SK-N-SH (cell line): ENCODE measurements at regions not wholly inside any gene's neighbourhood (a gene's known extent, or its start where the extent isn't known, plus 50 kb on each side); places are given as distances from the start of the nearest gene placed in this dataset.

Experiments used
- CTCF ChIA-PET: fragments of 300-600, 350-600 bp; formaldehyde crosslinking; extraction: SDS; loops from one replicate; lab custom pipeline; 2021; lab: Yijun Ruan, JAX
- POLR2A ChIA-PET: fragments of 350-600 bp; sonication (Branson Sonifier 250); formaldehyde crosslinking; extraction: SDS; loops from one replicate; lab custom pipeline; 2020; ENCODE audit warnings: antibody characterized with exemption, inconsistent platforms; lab: Yijun Ruan, JAX
- DNase-seq: peaks from one replicate; pipeline ENCODE4 v3.0.0; 2012
- H2AFZ ChIP-seq: fragments of 200-600 bp; sonication (generic); 2 replicates; pipeline ENCODE4 v1.8.1; 2016; ENCODE audit warnings: antibody characterized with exemption, mild to moderate bottlenecking, low read depth
- H3F3A ChIP-seq: fragments of 200-600 bp; sonication (generic); replicated peaks from 2 replicates; pipeline ENCODE3; 2016; ENCODE audit warnings: antibody characterized with exemption, mild to moderate bottlenecking; ENCODE audit not compliant: insufficient read depth
- H3K27ac ChIP-seq, 2 experiments: fragments of 200-500 bp in 1 of 2; fragments of 200-600 bp in 1 of 2; sonication (Bioruptor generic) in 1 of 2; sonication (generic), shearing (Covaris generic) in 1 of 2; 2 replicates each; pipeline versions ENCODE4 v1.5.1 to v1.6.1; 2014 to 2016; ENCODE audit warnings: low read depth in 2 of 2, inconsistent platforms in 1 of 2, low read length in 1 of 2, mild to moderate bottlenecking in 1 of 2, mixed read lengths in 1 of 2
- H3K27me3 ChIP-seq: fragments of 200-600 bp; sonication (generic), shearing (Covaris generic); 2 replicates; pipeline ENCODE4 v1.6.1; 2016; ENCODE audit warnings: mixed run types; ENCODE audit not compliant: insufficient read depth
- H3K36me3 ChIP-seq, 2 experiments: fragments of 200-500 bp in 1 of 2; fragments of 200-600 bp in 1 of 2; sonication (Bioruptor generic) in 1 of 2; sonication (generic) in 1 of 2; replicated peaks in 1 of 2; 2 replicates each; pipeline versions ENCODE3 to v1.5.1; 2014 to 2016; ENCODE audit warnings: low read length in 1 of 2, mild to moderate bottlenecking in 1 of 2; ENCODE audit not compliant: insufficient read depth in 2 of 2, control insufficient read depth in 1 of 2
- H3K4me1 ChIP-seq, 2 experiments: fragments of 200-500 bp in 1 of 2; fragments of 200-600 bp in 1 of 2; sonication (Bioruptor generic) in 1 of 2; sonication (generic), shearing (Covaris generic) in 1 of 2; 2 replicates each; pipeline versions ENCODE4 v1.5.1 to v1.6.1; 2014 to 2016; ENCODE audit warnings: low read depth in 1 of 2, low read length in 1 of 2, mixed run types in 1 of 2; ENCODE audit not compliant: insufficient read depth in 2 of 2, control insufficient read depth in 1 of 2
- H3K4me2 ChIP-seq: fragments of 200-600 bp; sonication (generic), shearing (Covaris generic); 2 replicates; pipeline ENCODE4 v1.6.1; 2017; ENCODE audit warnings: mixed run types
- H3K4me3 ChIP-seq, 2 experiments: fragments of 200-500 bp in 1 of 2; fragments of 200-600 bp in 1 of 2; sonication (Bioruptor generic) in 1 of 2; sonication (generic), shearing (Covaris generic) in 1 of 2; 2 replicates each; pipeline versions ENCODE4 v1.5.1 to v1.8.1; 2014 to 2016; ENCODE audit warnings: low read depth in 2 of 2, inconsistent platforms in 1 of 2, low read length in 1 of 2, mild to moderate bottlenecking in 1 of 2, mixed read lengths in 1 of 2, moderate library complexity in 1 of 2
- H3K79me2 ChIP-seq: fragments of 200-600 bp; sonication (generic); 2 replicates; pipeline ENCODE4 v1.8.1; 2017; ENCODE audit warnings: mild to moderate bottlenecking; ENCODE audit not compliant: insufficient read depth
- H3K9ac ChIP-seq: fragments of 200-600 bp; sonication (generic); 2 replicates; pipeline ENCODE4 v1.6.1; 2017; ENCODE audit warnings: mixed run types
- H3K9me2 ChIP-seq: fragments of 200-600 bp; sonication (generic); 2 replicates; pipeline ENCODE4 v1.6.1; 2017; ENCODE audit warnings: mixed run types
- H3K9me3 ChIP-seq: fragments of 200-600 bp; sonication (generic); 2 replicates; pipeline ENCODE4 v1.6.1; 2017; ENCODE audit warnings: mixed run types, mild to moderate bottlenecking, moderate library complexity
- H4K20me1 ChIP-seq: fragments of 200-600 bp; sonication (generic); 2 replicates; pipeline ENCODE4 v1.6.1; 2017; ENCODE audit warnings: mild to moderate bottlenecking, mixed run types; ENCODE audit not compliant: insufficient read depth
- EP300 ChIP-seq, 2 experiments: IDR thresholded peaks; 2 replicates each; pipeline versions ENCODE4 v1.4.0 to v1.6.1; 2012; ENCODE audit warnings: borderline replicate concordance in 1 of 2, low read depth in 1 of 2, low read length in 1 of 2
- FOSL2 ChIP-seq: IDR thresholded peaks from 2 replicates; pipeline ENCODE4 v1.4.0; 2012; ENCODE audit warnings: low read depth, mild to moderate bottlenecking, moderate library complexity, borderline replicate concordance
- GATA2 ChIP-seq: sonication (generic); formaldehyde crosslinking; IDR thresholded peaks from 2 replicates; pipeline ENCODE4 v1.5.0; 2020; ENCODE audit warnings: mild to moderate bottlenecking, missing genetic modification reagents
- JUND ChIP-seq: IDR thresholded peaks from 2 replicates; pipeline ENCODE4 v1.4.0; 2012
- MEF2A ChIP-seq: IDR thresholded peaks from 2 replicates; pipeline ENCODE4 v1.4.0; 2012; ENCODE audit warnings: low read depth, borderline replicate concordance
- MXI1 ChIP-seq: IDR thresholded peaks from 2 replicates; pipeline ENCODE4 v1.6.1; 2012; ENCODE audit warnings: mild to moderate bottlenecking, low read depth, low read length, improper control_type of control experiment
- RAD21 ChIP-seq: IDR thresholded peaks from 2 replicates; pipeline ENCODE4 v1.6.1; 2012; ENCODE audit warnings: mild to moderate bottlenecking, low read length
- SMC3 ChIP-seq: IDR thresholded peaks from 2 replicates; pipeline ENCODE4 v1.6.1; 2012; ENCODE audit warnings: low read depth, low read length, improper control_type of control experiment
- TAF1 ChIP-seq: IDR thresholded peaks from 2 replicates; pipeline ENCODE4 v1.6.1; 2012; ENCODE audit warnings: low read depth, mild to moderate bottlenecking, low read length, moderate library complexity, borderline replicate concordance
- TCF12 ChIP-seq: IDR thresholded peaks from 2 replicates; pipeline ENCODE4 v1.4.0; 2012
- TEAD4 ChIP-seq: IDR thresholded peaks from 2 replicates; pipeline ENCODE4 v1.4.0; 2012; ENCODE audit warnings: mild to moderate bottlenecking, borderline replicate concordance; ENCODE audit not compliant: insufficient read depth
- YY1 ChIP-seq: IDR thresholded peaks from 2 replicates; pipeline ENCODE4 v1.4.0; 2012; ENCODE audit warnings: low read depth, mild to moderate bottlenecking
- WGBS: methylation state at CpG from one replicate; pipeline ENCODE4 v1.1.6; 2017; ENCODE audit warnings: low lambda C conversion rate; 5-methylcytosine and 5-hydroxymethylcytosine counted together
- TF ChIP-seq, protein P1 (sequence below): IDR thresholded peaks from 2 replicates; pipeline ENCODE4 v1.4.0; 2012; ENCODE audit warnings: low read depth
- TF ChIP-seq, protein P2 (sequence below): IDR thresholded peaks from 2 replicates; pipeline ENCODE4 v1.6.1; 2012; ENCODE audit warnings: mild to moderate bottlenecking, low read depth, low read length, moderate library complexity
- TF ChIP-seq, protein P3 (sequence below): IDR thresholded peaks from 2 replicates; pipeline ENCODE4 v1.4.0; 2012; ENCODE audit warnings: low read depth, borderline replicate concordance

DNA sequence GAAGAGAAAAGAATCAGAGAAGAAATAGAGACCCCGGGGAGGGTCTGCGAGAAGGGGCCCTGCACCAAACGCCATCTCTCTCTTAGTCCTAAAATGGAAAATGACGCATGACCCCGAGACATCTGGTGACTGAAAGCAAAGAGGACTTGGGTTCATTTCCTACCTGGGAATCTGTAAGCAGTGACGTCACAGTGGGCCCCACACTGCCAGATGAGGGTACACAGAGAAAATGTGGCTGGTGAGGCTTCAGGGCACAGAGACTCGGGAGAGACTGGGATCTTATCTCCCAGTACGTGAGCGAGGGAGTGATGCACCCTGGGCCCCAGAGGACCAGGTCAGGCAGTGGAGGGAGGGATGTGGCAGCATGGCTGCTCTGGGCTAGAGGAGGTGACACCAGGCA is 288.1 kb upstream of the SFSWAP start:
- Histone ChIP-seq H3K4me3 (0 out of 4 replicates have a peak overlapping the region, but pooled peaks of 1 of the 2 experiments have one; percentile 6), H4K20me1 (no peaks in the 10 kb centered on the region), H3K9me2 (no peaks in the 10 kb centered on the region), H2AFZ (no peak overlapping the region), H3K79me2 (no peaks in the 10 kb centered on the region), H3K27ac (no peak overlapping the region), H3K9ac (no peak overlapping the region), H3K27me3 (no peaks in the 10 kb centered on the region), H3K36me3 (no peaks in the 10 kb centered on the region), H3K9me3 (no peaks in the 10 kb centered on the region), H3K4me1 (peaks cover 0 to 8% of the 10 kb centered on the region in 2 experiments; a peak in 1 of 4 replicates), H3K4me2 (no peak overlapping the region), H3F3A (no peaks in the 10 kb centered on the region)
- DNase-seq = peak; percentile 39
- CTCF ChIA-PET = no interaction called here
- TF ChIP-seq GATA2 (CRISPR knock-in tag) (peak; percentile 48), FOSL2 (no peak)
- POLR2A ChIA-PET = no interaction called here
- WGBS = 34% methylated on average over 7 of the region's 9 CpGs

DNA sequence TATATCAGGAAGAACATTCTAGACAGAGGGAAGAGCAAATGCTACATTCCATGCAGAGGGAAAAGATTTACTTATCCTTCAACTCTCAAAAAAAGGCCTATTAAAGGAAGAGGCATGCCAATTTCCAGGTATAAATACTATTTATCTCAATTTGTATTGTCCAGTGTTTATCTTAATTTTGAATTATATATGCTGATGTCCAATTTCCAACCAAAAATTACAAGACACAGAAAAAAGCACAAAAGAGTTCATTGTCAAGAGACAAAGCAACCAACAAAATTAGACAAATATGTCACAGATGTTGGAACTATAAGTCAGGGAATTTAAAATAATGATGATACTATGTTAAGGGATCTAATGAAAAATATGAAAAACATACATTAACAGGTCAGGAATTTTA is 286.6 kb upstream of the SFSWAP start:
- H2AFZ ChIP-seq = no peak overlapping the region
- no peak overlapping the region for H3K4me3 ChIP-seq
- no peaks in the 10 kb centered on the region for H3K9me3 ChIP-seq
- H3K79me2 ChIP-seq = no peaks in the 10 kb centered on the region
- H3K36me3 ChIP-seq = no peaks in the 10 kb centered on the region
- H3K4me1 ChIP-seq = peaks cover 0 to 12% of the 10 kb centered on the region in 2 experiments; a peak in 1 of 4 replicates
- no peak for TF ChIP-seq MXI1
- no peak for TF ChIP-seq JUND
- TF ChIP-seq RAD21 = no peak
- no peak for TF ChIP-seq GATA2 (CRISPR knock-in tag)
- TF ChIP-seq TEAD4 = no peak
- TF ChIP-seq MEF2A = no peak
- H3K4me2 ChIP-seq = no peak overlapping the region
- no peaks in the 10 kb centered on the region for H3K9me2 ChIP-seq
- H3F3A ChIP-seq = no peaks in the 10 kb centered on the region
- H3K9ac ChIP-seq = no peak overlapping the region
- H3K27ac ChIP-seq = no peak overlapping the region
- CTCF ChIA-PET = no interaction called here
- no peaks in the 10 kb centered on the region for H4K20me1 ChIP-seq
- no peak for DNase-seq
- POLR2A ChIA-PET = no interaction called here
- no peaks in the 10 kb centered on the region for H3K27me3 ChIP-seq

DNA sequence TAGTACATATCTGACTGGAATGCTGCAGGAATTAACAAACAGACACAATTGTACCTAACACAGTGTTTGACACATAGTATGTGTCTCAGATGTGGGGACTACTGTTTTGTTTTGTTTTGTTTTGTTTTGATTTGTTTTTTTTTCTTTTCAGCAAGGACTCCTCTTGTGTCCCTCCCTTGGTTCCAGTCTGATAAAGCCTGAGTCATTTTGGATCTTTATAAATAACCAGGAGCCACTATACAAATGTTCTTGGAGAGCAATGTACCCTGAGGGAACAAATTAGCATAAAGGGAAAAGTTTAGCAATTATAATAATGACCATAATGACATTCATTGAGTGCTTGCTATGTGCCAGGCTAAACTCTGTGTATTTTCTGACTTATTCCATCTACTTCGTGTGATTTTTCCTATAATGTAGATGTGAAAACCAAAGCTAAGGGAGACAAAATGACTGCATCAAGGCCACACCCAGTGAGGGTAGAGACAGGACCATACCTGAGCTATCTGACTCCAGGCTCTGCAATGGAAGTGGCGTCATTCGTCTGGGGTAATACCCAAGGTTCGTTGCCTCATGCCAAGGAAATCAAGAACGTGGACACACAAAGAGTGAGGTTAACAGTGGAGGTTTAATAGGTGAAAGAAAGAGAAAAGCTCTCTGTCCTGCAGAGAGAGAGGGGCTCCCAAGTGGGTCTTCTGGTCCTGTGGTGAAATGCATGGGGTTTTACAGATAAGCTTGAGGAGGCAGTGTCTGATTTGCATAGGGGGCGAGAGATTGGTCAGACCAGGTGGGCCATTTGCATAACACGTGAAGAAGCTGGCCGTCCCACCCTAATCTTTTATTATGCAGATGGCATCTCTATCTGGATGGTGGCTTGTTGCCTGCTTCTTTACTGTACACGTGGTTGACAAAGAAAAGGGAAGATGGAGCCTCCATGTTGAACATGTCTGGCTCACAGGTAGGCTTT is 285.5 kb upstream of the SFSWAP start:
- ChIA-PET CTCF (no interaction called here), POLR2A (interaction anchor here (0.6 kb wide), 1 partner anchor 75 kb away, joined by 5 read pairs; no protein-coding TSS in a partner anchor)
- WGBS = 19% methylated on average over 9 of the region's 9 CpGs
- TF ChIP-seq, protein P1, sequence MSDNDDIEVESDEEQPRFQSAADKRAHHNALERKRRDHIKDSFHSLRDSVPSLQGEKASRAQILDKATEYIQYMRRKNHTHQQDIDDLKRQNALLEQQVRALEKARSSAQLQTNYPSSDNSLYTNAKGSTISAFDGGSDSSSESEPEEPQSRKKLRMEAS = no peak
- TF ChIP-seq YY1 (no peak), TEAD4 (no peak), TCF12 (no peak), EP300 (IDR thresholded peaks at IDR 0.05; ENCODE audit: borderline replicate concordance in 1 of 2, low read depth in 1 of 2, low read length in 1 of 2) (no peak), SMC3 (no peak), TAF1 (no peak)
- TF ChIP-seq, protein P2, sequence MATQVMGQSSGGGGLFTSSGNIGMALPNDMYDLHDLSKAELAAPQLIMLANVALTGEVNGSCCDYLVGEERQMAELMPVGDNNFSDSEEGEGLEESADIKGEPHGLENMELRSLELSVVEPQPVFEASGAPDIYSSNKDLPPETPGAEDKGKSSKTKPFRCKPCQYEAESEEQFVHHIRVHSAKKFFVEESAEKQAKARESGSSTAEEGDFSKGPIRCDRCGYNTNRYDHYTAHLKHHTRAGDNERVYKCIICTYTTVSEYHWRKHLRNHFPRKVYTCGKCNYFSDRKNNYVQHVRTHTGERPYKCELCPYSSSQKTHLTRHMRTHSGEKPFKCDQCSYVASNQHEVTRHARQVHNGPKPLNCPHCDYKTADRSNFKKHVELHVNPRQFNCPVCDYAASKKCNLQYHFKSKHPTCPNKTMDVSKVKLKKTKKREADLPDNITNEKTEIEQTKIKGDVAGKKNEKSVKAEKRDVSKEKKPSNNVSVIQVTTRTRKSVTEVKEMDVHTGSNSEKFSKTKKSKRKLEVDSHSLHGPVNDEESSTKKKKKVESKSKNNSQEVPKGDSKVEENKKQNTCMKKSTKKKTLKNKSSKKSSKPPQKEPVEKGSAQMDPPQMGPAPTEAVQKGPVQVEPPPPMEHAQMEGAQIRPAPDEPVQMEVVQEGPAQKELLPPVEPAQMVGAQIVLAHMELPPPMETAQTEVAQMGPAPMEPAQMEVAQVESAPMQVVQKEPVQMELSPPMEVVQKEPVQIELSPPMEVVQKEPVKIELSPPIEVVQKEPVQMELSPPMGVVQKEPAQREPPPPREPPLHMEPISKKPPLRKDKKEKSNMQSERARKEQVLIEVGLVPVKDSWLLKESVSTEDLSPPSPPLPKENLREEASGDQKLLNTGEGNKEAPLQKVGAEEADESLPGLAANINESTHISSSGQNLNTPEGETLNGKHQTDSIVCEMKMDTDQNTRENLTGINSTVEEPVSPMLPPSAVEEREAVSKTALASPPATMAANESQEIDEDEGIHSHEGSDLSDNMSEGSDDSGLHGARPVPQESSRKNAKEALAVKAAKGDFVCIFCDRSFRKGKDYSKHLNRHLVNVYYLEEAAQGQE = no peak
- TF ChIP-seq, protein P3, sequence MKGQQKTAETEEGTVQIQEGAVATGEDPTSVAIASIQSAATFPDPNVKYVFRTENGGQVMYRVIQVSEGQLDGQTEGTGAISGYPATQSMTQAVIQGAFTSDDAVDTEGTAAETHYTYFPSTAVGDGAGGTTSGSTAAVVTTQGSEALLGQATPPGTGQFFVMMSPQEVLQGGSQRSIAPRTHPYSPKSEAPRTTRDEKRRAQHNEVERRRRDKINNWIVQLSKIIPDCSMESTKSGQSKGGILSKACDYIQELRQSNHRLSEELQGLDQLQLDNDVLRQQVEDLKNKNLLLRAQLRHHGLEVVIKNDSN = no peak

More for the DNA sequence above, 285.5 kb upstream of the SFSWAP start:
- Histone ChIP-seq H3K27me3 (no peaks in the 10 kb centered on the region), H3K36me3 (no peaks in the 10 kb centered on the region), H4K20me1 (no peaks in the 10 kb centered on the region), H3K4me3 (no peak overlapping the region), H2AFZ (no peak overlapping the region), H3F3A (no peaks in the 10 kb centered on the region), H3K4me2 (no peak overlapping the region), H3K9me3 (no peaks in the 10 kb centered on the region), H3K27ac (no peak overlapping the region), H3K9me2 (no peaks in the 10 kb centered on the region), H3K79me2 (no peaks in the 10 kb centered on the region), H3K4me1 (peaks cover 0 to 20% of the 10 kb centered on the region in 2 experiments; a peak in 1 of 4 replicates), H3K9ac (no peak overlapping the region)
- DNase-seq = no peak
